ENCODE measurements at regions not wholly inside any gene's neighbourhood (a gene's known extent, or its start where the extent isn't known, plus 50 kb on each side); places are given as distances from the start of the nearest gene placed in this dataset.

GRCh38 chr4:182105416-182105815 is 137.8 kb upstream of the TENM3 start:
- dilution Hi-C loops (cut with HindIII; ENCODE audit: low sequenced_read_pairs, unreplicated experiment) = no loop called here
- no peak for ATAC-seq (ENCODE audit: low read depth)
- no peak overlapping the region for H3K4me3 ChIP-seq (ENCODE audit: insufficient read depth, low read depth, low read length)

More at GRCh38 chr4:182105416-182105815, 137.8 kb upstream of the TENM3 start:
- no peak for TF ChIP-seq SMC3 (IDR thresholded peaks at IDR 0.05; ENCODE audit: low read depth, low read length)
- no peak for TF ChIP-seq NFE2L2 (IDR thresholded peaks at IDR 0.05; ENCODE audit: low read depth, low read length)
- no peak for TF ChIP-seq FOS (IDR thresholded peaks at IDR 0.05; ENCODE audit: low read depth, low read length)
- TF ChIP-seq RCOR1 (IDR thresholded peaks at IDR 0.05; ENCODE audit: insufficient replicate concordance, low read length) = no peak
- TF ChIP-seq, protein P1, sequence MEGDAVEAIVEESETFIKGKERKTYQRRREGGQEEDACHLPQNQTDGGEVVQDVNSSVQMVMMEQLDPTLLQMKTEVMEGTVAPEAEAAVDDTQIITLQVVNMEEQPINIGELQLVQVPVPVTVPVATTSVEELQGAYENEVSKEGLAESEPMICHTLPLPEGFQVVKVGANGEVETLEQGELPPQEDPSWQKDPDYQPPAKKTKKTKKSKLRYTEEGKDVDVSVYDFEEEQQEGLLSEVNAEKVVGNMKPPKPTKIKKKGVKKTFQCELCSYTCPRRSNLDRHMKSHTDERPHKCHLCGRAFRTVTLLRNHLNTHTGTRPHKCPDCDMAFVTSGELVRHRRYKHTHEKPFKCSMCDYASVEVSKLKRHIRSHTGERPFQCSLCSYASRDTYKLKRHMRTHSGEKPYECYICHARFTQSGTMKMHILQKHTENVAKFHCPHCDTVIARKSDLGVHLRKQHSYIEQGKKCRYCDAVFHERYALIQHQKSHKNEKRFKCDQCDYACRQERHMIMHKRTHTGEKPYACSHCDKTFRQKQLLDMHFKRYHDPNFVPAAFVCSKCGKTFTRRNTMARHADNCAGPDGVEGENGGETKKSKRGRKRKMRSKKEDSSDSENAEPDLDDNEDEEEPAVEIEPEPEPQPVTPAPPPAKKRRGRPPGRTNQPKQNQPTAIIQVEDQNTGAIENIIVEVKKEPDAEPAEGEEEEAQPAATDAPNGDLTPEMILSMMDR (conservative IDR thresholded peaks at IDR 0.05; ENCODE audit: low read depth, low read length) = no peak
- no peak for TF ChIP-seq MAFK (IDR thresholded peaks at IDR 0.05; ENCODE audit: low read depth, low read length)
- TF ChIP-seq, protein P2, sequence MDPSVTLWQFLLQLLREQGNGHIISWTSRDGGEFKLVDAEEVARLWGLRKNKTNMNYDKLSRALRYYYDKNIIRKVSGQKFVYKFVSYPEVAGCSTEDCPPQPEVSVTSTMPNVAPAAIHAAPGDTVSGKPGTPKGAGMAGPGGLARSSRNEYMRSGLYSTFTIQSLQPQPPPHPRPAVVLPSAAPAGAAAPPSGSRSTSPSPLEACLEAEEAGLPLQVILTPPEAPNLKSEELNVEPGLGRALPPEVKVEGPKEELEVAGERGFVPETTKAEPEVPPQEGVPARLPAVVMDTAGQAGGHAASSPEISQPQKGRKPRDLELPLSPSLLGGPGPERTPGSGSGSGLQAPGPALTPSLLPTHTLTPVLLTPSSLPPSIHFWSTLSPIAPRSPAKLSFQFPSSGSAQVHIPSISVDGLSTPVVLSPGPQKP (IDR thresholded peaks at IDR 0.05; ENCODE audit: borderline replicate concordance, low read depth, low read length) = no peak
- TF ChIP-seq, protein P3, sequence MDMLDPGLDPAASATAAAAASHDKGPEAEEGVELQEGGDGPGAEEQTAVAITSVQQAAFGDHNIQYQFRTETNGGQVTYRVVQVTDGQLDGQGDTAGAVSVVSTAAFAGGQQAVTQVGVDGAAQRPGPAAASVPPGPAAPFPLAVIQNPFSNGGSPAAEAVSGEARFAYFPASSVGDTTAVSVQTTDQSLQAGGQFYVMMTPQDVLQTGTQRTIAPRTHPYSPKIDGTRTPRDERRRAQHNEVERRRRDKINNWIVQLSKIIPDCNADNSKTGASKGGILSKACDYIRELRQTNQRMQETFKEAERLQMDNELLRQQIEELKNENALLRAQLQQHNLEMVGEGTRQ (IDR thresholded peaks at IDR 0.05; ENCODE audit: low read depth, low read length) = no peak
- TF ChIP-seq MAZ (IDR thresholded peaks at IDR 0.05; ENCODE audit: borderline replicate concordance, low read depth, low read length) = no peak
- TF ChIP-seq MXI1 (IDR thresholded peaks at IDR 0.05; ENCODE audit: borderline replicate concordance, low read depth, low read length) = no peak
- no peak for TF ChIP-seq CEBPB (IDR thresholded peaks at IDR 0.05; ENCODE audit: low read depth, low read length)
- TF ChIP-seq CHD1 (IDR thresholded peaks at IDR 0.05; ENCODE audit: low read depth, low read length) = no peak
- H3K14ac ChIP-seq (replicated peaks; ENCODE audit: low read depth, low read length) = no peak overlapping the region
- H3K9me3 ChIP-seq (ENCODE audit: control insufficient read depth, insufficient read depth, low read length) = no peaks in the 10 kb centered on the region
- no peak overlapping the region for H2BK20ac ChIP-seq (ENCODE audit: low read depth, low read length)
- H3K23ac ChIP-seq (ENCODE audit: low read depth, low read length) = no peak overlapping the region
- no peak overlapping the region for H3K9ac ChIP-seq (ENCODE audit: low read depth, low read length)
- H3K4ac ChIP-seq (ENCODE audit: low read depth, low read length) = no peak overlapping the region
- no peak overlapping the region for H2AK9ac ChIP-seq (replicated peaks; ENCODE audit: low read depth, low read length, poor library complexity)
- no peak overlapping the region for H2AK5ac ChIP-seq (ENCODE audit: low read depth, low read length)
- H2BK5ac ChIP-seq (ENCODE audit: low read depth, low read length, poor library complexity, severe bottlenecking) = no peak overlapping the region
- no peak overlapping the region for H3K56ac ChIP-seq (ENCODE audit: extremely low read depth, insufficient read depth, low read length)
- H3K27me3 ChIP-seq (ENCODE audit: control insufficient read depth, insufficient read depth, low read length) = no peaks in the 10 kb centered on the region; the same call in 1 of the 2 replicates
- ChIA-PET CTCF (interaction anchor here (0.6 kb wide), 1 partner anchor 847 kb away, joined by 3 read pairs; no protein-coding TSS in a partner anchor), POLR2A (ENCODE audit: unreplicated experiment) (no interaction called here)
- no peaks in the 10 kb centered on the region for H3K36me3 ChIP-seq (ENCODE audit: control insufficient read depth, insufficient read depth, low read length)
- no peak overlapping the region for H4K91ac ChIP-seq (ENCODE audit: insufficient read depth, low read depth, low read length)
- no peak overlapping the region for H2BK15ac ChIP-seq (ENCODE audit: low read depth, low read length)
- in situ Hi-C loops (cut with MboI; ENCODE audit: low sequenced_read_pairs) (no loop called here), intact Hi-C loops (cut with micrococcal nuclease) (no loop called here)
- BruUV-seq (replicated peaks) = no TSS peak
- H4K20me1 ChIP-seq (ENCODE audit: insufficient read depth, low read length) = no peaks in the 10 kb centered on the region
- no peak for DNase-seq
- no peak overlapping the region for H3K18ac ChIP-seq (ENCODE audit: low read depth, low read length)
- no peak overlapping the region for H3K27ac ChIP-seq (ENCODE audit: insufficient read depth, low read length)
- H2AFZ ChIP-seq (replicated peaks; ENCODE audit: low read length, poor library complexity) = no peak overlapping the region
- 100% methylated on average over 3 of the region's 7 CpGs; no CpG with 5 or more reads in 1 of the 2 experiments for WGBS, 2 experiments (ENCODE audit: extremely low coverage in 2 of 2, insufficient read length in 1 of 2)
- no peaks in the 10 kb centered on the region for H3K4me1 ChIP-seq (ENCODE audit: control insufficient read depth, insufficient read depth, low read length)
- no peak overlapping the region for H2BK120ac ChIP-seq (ENCODE audit: low read depth, low read length)
- no peaks in the 10 kb centered on the region for H3K9me1 ChIP-seq (ENCODE audit: insufficient read depth, low read length)
- H3K4me2 ChIP-seq (ENCODE audit: low read depth, low read length) = no peak overlapping the region
- H4K8ac ChIP-seq (ENCODE audit: low read depth in 2 of 2, low read length in 2 of 2) = no peak overlapping the region
- no peaks in the 10 kb centered on the region for H3K79me1 ChIP-seq (ENCODE audit: low read depth in 1 of 2, low read length in 2 of 2)
- H4K5ac ChIP-seq (ENCODE audit: low read depth, low read length) = no peak overlapping the region

Measured in IMR-90 (cell line).